Right lobe of liver (tissue), 6 donors: ENCODE measurements at regions not wholly inside any gene's neighbourhood (a gene's known extent, or its start where the extent isn't known, plus 50 kb on each side); places are given as distances from the start of the nearest gene placed in this dataset.

Source experiments
- ATAC-seq, 4 donors: fragments of 200-7000 bp; cut with Tn5 transposase; one replicate each; pipeline ENCODE4 v1.9.1; 2020; ENCODE audit warnings: mild to moderate bottlenecking in 4 of 4, moderate library complexity in 4 of 4
- DNase-seq, 3 donors: peaks; one replicate each; pipeline ENCODE4 v3.0.0-alpha.2; 2020
- H3K27ac ChIP-seq, 3 donors: fragments of 200-600 bp; one replicate each; pipeline ENCODE4 v1.8.0; 2022
- H3K27me3 ChIP-seq, 2 donors: fragments of 200-600 bp; one replicate each; pipeline ENCODE4 v1.8.0; 2022
- H3K36me3 ChIP-seq, 4 donors: fragments of 200-600 bp; sonication (generic) in 1 of 4; one replicate each; pipeline versions ENCODE4 v1.5.1 to v1.8.0; 2017 to 2022; ENCODE audit warnings: control low read depth in 1 of 4
- H3K4me1 ChIP-seq, 4 donors: fragments of 200-600 bp; sonication (generic) in 1 of 4; one replicate each; pipeline versions ENCODE4 v1.5.1 to v1.8.0; 2017 to 2022; ENCODE audit warnings: control low read depth in 1 of 4
- H3K4me3 ChIP-seq, 3 donors: fragments of 200-600 bp; one replicate each; pipeline ENCODE4 v1.8.0; 2022
- H3K9me3 ChIP-seq, 4 donors: fragments of 200-600 bp; sonication (generic) in 1 of 4; one replicate each; pipeline versions ENCODE4 v1.5.1 to v1.8.0; 2017 to 2022; ENCODE audit warnings: control low read depth in 1 of 4
- CTCF ChIP-seq, 4 donors: fragments of 200-600 bp in 3 of 4; fragments of 450-650 bp in 1 of 4; IDR thresholded peaks; one replicate each; pipeline versions ENCODE4 v1.5.1 to v1.8.0; 2016 to 2022; ENCODE audit warnings: antibody characterized with exemption in 4 of 4, mild to moderate bottlenecking in 2 of 4
- POLR2A ChIP-seq: fragments of 450-650 bp; IDR thresholded peaks from one replicate; pipeline ENCODE4 v1.6.1; 2017; ENCODE audit warnings: antibody characterized with exemption, mild to moderate bottlenecking
- WGBS: methylation state at CpG from one replicate; pipeline ENCODE4 v1.1.6; 2018; ENCODE audit warnings: low coverage, low lambda C conversion rate; ENCODE audit not compliant: insufficient coverage; ENCODE audit errors: missing lambda C conversion rate; 5-methylcytosine and 5-hydroxymethylcytosine counted together
- intact Hi-C, 2 donors: fragments of 100-400 bp; cut with DNase I; formaldehyde crosslinking; loops; one replicate each; pipeline versions ENCODE4 v1.11.2 to v1.14.1; 2022
- donor health status: DM: no; HTN: yes; CAD: no.
- donor health status: DM: no; HTN: no; CAD: no.
- donor health status: DM: no; HTN: no; CAD: no.
- donor health status: DM: no; HTN: yes; CAD: no.
- donor health status: DM: no; HTN: yes; CAD: no.

GRCh38 chr11:130574740-130575139, 126.3 kb downstream of the ADAMTS15 start:
- WGBS = 44% methylated on average over 2 of the region's 2 CpGs
- ATAC-seq = no peak

DNA sequence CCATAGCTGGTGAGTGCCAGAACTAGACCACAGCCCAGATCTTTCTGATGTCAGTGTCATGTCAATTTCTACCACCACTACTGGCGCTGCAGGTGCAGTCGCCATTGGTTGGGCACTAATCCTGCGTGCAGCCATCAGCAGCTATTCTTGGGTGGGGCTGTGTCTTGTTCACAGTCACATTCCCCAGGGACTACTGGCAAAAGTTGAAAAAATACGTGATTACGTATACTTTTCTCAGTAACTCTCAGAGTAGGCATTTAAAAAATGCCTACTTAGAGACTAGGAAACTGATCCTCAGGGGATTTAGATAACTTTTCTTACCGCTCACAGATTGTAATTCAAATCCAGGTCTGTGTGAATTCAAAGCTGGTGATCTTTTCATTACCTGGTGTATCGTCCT, 127.7 kb downstream of the ADAMTS15 start:
- TF ChIP-seq CTCF (IDR thresholded peaks at IDR 0.05) (no peak), POLR2A (no peak)
- Histone ChIP-seq H3K4me3 (no peak overlapping the region), H3K4me1 (no peaks in the 10 kb centered on the region), H3K27ac (no peak overlapping the region), H3K9me3 (no peaks in the 10 kb centered on the region), H3K36me3 (no peaks in the 10 kb centered on the region), H3K27me3 (no peaks in the 10 kb centered on the region)
- no peak for DNase-seq
- WGBS = 74% methylated on average over 4 of the region's 7 CpGs
- ATAC-seq = no peak
- intact Hi-C loops = no loop called here

More at GRCh38 chr11:130574740-130575139, 126.3 kb downstream of the ADAMTS15 start:
- Histone ChIP-seq H3K27ac (no peak overlapping the region), H3K4me3 (no peak overlapping the region), H3K27me3 (no peaks in the 10 kb centered on the region), H3K4me1 (no peaks in the 10 kb centered on the region), H3K9me3 (no peaks in the 10 kb centered on the region), H3K36me3 (no peaks in the 10 kb centered on the region)
- TF ChIP-seq CTCF (IDR thresholded peaks at IDR 0.05) = no peak
- DNase-seq = no peak
- intact Hi-C loops = no loop called here

DNA sequence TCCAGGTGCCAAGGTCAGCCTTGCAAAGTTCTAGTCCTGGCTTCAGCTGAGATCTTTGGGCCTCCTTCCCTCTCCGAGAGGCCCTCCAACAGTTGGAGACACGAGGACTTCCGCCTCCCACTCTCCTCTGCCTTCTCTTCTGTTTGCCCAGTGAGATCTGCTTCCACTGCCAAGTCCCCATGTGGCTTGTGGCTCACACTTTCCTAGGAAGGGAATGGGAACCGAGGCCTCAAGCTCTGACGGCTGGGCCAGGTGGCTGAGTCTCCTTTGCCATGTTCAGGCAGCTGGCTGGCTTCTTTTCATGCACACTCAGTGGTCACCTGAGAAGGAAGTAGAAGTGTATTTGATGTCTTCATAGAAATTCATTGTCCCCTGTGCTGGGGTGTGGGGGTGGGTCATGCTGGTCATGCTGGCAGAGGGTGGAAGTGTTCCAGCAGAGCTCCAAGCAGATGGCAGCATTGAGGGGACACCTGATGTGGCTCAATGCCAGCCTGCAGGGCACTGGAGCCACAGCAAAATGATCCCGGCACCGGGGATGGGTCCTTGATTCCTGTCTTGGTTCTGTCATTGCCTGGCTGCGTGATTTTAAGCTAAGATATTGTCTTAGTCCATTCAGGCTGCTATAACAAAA, 130.4 kb downstream of the ADAMTS15 start:
- no peaks in the 10 kb centered on the region for H3K36me3 ChIP-seq
- DNase-seq (no peak), ATAC-seq (no peak)
- no peak for TF ChIP-seq CTCF (IDR thresholded peaks at IDR 0.05)
- TF ChIP-seq POLR2A = no peak
- intact Hi-C loops = no loop called here
- H3K27me3 ChIP-seq = no peaks in the 10 kb centered on the region
- no peak overlapping the region for H3K27ac ChIP-seq
- H3K4me1 ChIP-seq = no peaks in the 10 kb centered on the region
- no peak overlapping the region for H3K4me3 ChIP-seq
- WGBS = 39% methylated on average over 4 of the region's 8 CpGs
- no peaks in the 10 kb centered on the region for H3K9me3 ChIP-seq

DNA sequence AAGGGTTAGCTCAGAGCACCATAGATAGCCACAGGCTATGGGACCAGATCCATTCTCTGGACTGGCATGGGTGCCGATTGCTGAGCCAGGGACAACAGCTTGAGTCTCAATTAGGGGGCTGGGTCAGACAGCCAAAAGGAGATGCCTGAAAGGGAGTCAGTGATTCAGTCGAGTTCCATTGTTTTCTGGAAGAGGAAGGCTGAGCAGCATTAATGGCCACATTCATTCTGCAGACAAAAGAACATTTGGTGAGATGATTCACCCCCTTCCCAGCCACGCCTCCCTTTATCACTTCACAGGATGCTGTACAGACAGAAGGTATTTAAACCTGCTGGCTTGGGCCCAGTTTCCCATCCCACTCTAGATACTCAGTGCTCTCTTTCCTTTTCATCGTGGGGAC, 131.9 kb downstream of the ADAMTS15 start:
- Histone ChIP-seq H3K27me3 (no peaks in the 10 kb centered on the region), H3K36me3 (no peaks in the 10 kb centered on the region), H3K27ac (no peak overlapping the region), H3K4me1 (no peaks in the 10 kb centered on the region), H3K9me3 (no peaks in the 10 kb centered on the region), H3K4me3 (no peak overlapping the region)
- 25% methylated on average over 3 of the region's 4 CpGs for WGBS
- ATAC-seq (no peak), DNase-seq (no peak)
- TF ChIP-seq POLR2A (no peak), CTCF (IDR thresholded peaks at IDR 0.05) (no peak)
- intact Hi-C loops = no loop called here
